Spleen (tissue), 11 donors: ENCODE measurements at regions not wholly inside any gene's neighbourhood (a gene's known extent, or its start where the extent isn't known, plus 50 kb on each side); places are given as distances from the start of the nearest gene placed in this dataset.

Source experiments
- DNase-seq: peaks from one replicate; pipeline ENCODE4 v3.0.0-alpha.2; 2020
- H3K27ac ChIP-seq, 8 donors: fragments of 200-600 bp; sonication (generic) in 7 of 8; 1 replicate in 4 of 8; 2 replicates in 4 of 8; pipeline versions ENCODE4 v1.5.0 to v1.8.0; 2016 to 2021; ENCODE audit warnings: inconsistent platforms in 4 of 8, mild to moderate bottlenecking in 4 of 8, moderate library complexity in 1 of 8
- H3K27me3 ChIP-seq, 7 donors: fragments of 200-600 bp; sonication (generic) in 6 of 7; replicated peaks in 1 of 7; 1 replicate in 4 of 7; 2 replicates in 3 of 7; pipeline versions ENCODE4 v1.5.0 to v1.8.0; 2016 to 2021; ENCODE audit warnings: inconsistent platforms in 3 of 7, mild to moderate bottlenecking in 1 of 7
- H3K36me3 ChIP-seq, 6 donors: fragments of 200-600 bp; sonication (generic) in 5 of 6; 1 replicate in 4 of 6; 2 replicates in 2 of 6; pipeline versions ENCODE4 v1.5.0 to v1.8.0; 2016 to 2021; ENCODE audit warnings: inconsistent platforms in 2 of 6
- H3K4me1 ChIP-seq, 6 donors: fragments of 200-600 bp; sonication (generic) in 5 of 6; 1 replicate in 3 of 6; 2 replicates in 3 of 6; pipeline versions ENCODE4 v1.5.0 to v1.8.0; 2016 to 2021; ENCODE audit warnings: inconsistent platforms in 3 of 6
- H3K4me3 ChIP-seq, 8 donors: fragments of 200-600 bp; sonication (generic) in 7 of 8; 1 replicate in 4 of 8; 2 replicates in 4 of 8; pipeline versions ENCODE4 v1.5.0 to v1.8.0; 2016 to 2021; ENCODE audit warnings: inconsistent platforms in 4 of 8, mild to moderate bottlenecking in 4 of 8, moderate library complexity in 2 of 8
- H3K9me3 ChIP-seq, 8 donors: fragments of 200-600 bp; sonication (generic) in 7 of 8; 1 replicate in 4 of 8; 2 replicates in 4 of 8; pipeline versions ENCODE4 v1.5.0 to v1.8.0; 2016 to 2021; ENCODE audit warnings: inconsistent platforms in 4 of 8
- CTCF ChIP-seq, 11 experiments: fragments of 200-600 bp in 7 of 11; fragments of 450-650 bp in 4 of 11; sonication (generic) in 4 of 11; IDR thresholded peaks in 8 of 11; conservative IDR thresholded peaks in 3 of 11; 1 replicate in 7 of 11; 2 replicates in 4 of 11; pipeline versions ENCODE4 v1.4.0 to v1.8.0; 2016 to 2021; ENCODE audit warnings: antibody characterized with exemption in 11 of 11, inconsistent platforms in 4 of 11, mild to moderate bottlenecking in 1 of 11
- POLR2A ChIP-seq, 3 donors: fragments of 450-650 bp; IDR thresholded peaks; one replicate each; pipeline ENCODE4 v1.5.1; 2017; ENCODE audit warnings: antibody characterized with exemption in 3 of 3, mild to moderate bottlenecking in 1 of 3
- POLR2AphosphoS5 ChIP-seq, 3 donors: sonication (generic); formaldehyde crosslinking; IDR thresholded peaks; one replicate each; pipeline ENCODE4 v1.5.1; 2017; ENCODE audit warnings: antibody characterized with exemption in 3 of 3
- WGBS, 5 donors: extraction: QIAGEN DNeasy Blood & Tissue Kit in 3 of 5; methylation state at CpG; one replicate each; pipeline versions ENCODE4 v1.1.5 to v1.1.7; 2013 to 2018; 5-methylcytosine and 5-hydroxymethylcytosine counted together
- intact Hi-C: fragments of 100-400 bp; cut with DNase I; formaldehyde crosslinking; loops from one replicate; pipeline ENCODE4 v1.15.0; 2023; ENCODE audit warnings: low total_unique reads
- donor health status: healthy with polysubstance abuse.
- donor health status: DM: no; HTN: no; CAD: no; lungs with moderate emphysema.
- donor health status: DM: no; HTN: no; CAD: no.
- donor health status: Bipolar disorder and iron deficiency.
- donor health status: healthy.
- donor health status: DM: no; HTN: no; CAD: no.
- donor health status: DM: yes; HTN: yes; CAD: no.

- H3K4me3 ChIP-seq = no peak overlapping the region
- H3K4me1 ChIP-seq = peaks cover 0 to 13% (median 0%) of the 10 kb centered on the region in 6 donors
- TF ChIP-seq POLR2A (IDR thresholded peaks at IDR 0.05) = no peak
- no peak for TF ChIP-seq POLR2AphosphoS5 (IDR thresholded peaks at IDR 0.05)
- no peak for TF ChIP-seq CTCF (IDR thresholded peaks at IDR 0.05 in 8 of 11, conservative IDR thresholded peaks at IDR 0.05 in 3 of 11)
- no peak for DNase-seq
- no peaks in the 10 kb centered on the region for H3K36me3 ChIP-seq
- 8 to 17% (median 11%) methylated on average over 8 of the region's 8 CpGs for WGBS, 5 donors
- no peak overlapping the region for H3K27ac ChIP-seq
- intact Hi-C loops = no loop called here
- peaks cover 0 to 10% (median 2%) of the 10 kb centered on the region in 8 donors for H3K9me3 ChIP-seq
- H3K27me3 ChIP-seq = peaks cover 0 to 45% (median 0%) of the 10 kb centered on the region in 7 donors
Observed at GRCh38 chr17:73835605-73836004, 191.4 kb upstream of the SDK2 start.

GRCh38 chr17:73838815-73839214, 194.6 kb upstream of the SDK2 start:
- intact Hi-C loops = no loop called here
- WGBS, 5 donors = 79 to 92% (median 83%) methylated on average over 2 to 5 of the region's 5 CpGs
- Histone ChIP-seq H3K36me3 (no peaks in the 10 kb centered on the region), H3K27me3 (peaks cover 0 to 37% (median 0%) of the 10 kb centered on the region in 7 donors), H3K4me3 (no peak overlapping the region), H3K27ac (no peak overlapping the region), H3K9me3 (peaks cover 0 to 10% (median 2%) of the 10 kb centered on the region in 8 donors), H3K4me1 (peaks cover 0 to 13% (median 0%) of the 10 kb centered on the region in 6 donors)
- TF ChIP-seq CTCF (IDR thresholded peaks at IDR 0.05 in 8 of 11, conservative IDR thresholded peaks at IDR 0.05 in 3 of 11) (no peak), POLR2A (IDR thresholded peaks at IDR 0.05) (no peak), POLR2AphosphoS5 (IDR thresholded peaks at IDR 0.05) (no peak)
- DNase-seq = no peak

- Histone ChIP-seq H3K9me3 (peaks cover 0 to 10% (median 2%) of the 10 kb centered on the region in 8 donors), H3K27me3 (peaks cover 0 to 20% (median 0%) of the 10 kb centered on the region in 7 donors), H3K4me1 (peaks cover 0 to 1% (median 0%) of the 10 kb centered on the region in 6 donors), H3K36me3 (no peaks in the 10 kb centered on the region), H3K27ac (no peak overlapping the region), H3K4me3 (no peak overlapping the region)
- no peak for DNase-seq
- 74 to 91% (median 80%) methylated on average over 1 of the region's 1 CpG for WGBS, 5 donors
- TF ChIP-seq POLR2A (IDR thresholded peaks at IDR 0.05) (no peak), CTCF (IDR thresholded peaks at IDR 0.05 in 8 of 11, conservative IDR thresholded peaks at IDR 0.05 in 3 of 11) (no peak), POLR2AphosphoS5 (IDR thresholded peaks at IDR 0.05) (no peak)
- intact Hi-C loops = no loop called here
Observed at GRCh38 chr17:73840829-73841228, 196.6 kb upstream of the SDK2 start.

- H3K9me3 ChIP-seq = peaks cover 0 to 10% (median 2%) of the 10 kb centered on the region in 8 donors
- 79 to 86% (median 83%) methylated on average over 2 to 3 of the region's 3 CpGs for WGBS, 5 donors
Observed at GRCh38 chr17:73841431-73842060, 197.3 kb upstream of the SDK2 start.

More at GRCh38 chr17:73841431-73842060, 197.3 kb upstream of the SDK2 start:
- TF ChIP-seq POLR2AphosphoS5 (IDR thresholded peaks at IDR 0.05) (no peak), CTCF (IDR thresholded peaks at IDR 0.05 in 8 of 11, conservative IDR thresholded peaks at IDR 0.05 in 3 of 11) (peak in 6 of 11 experiments; percentile 20 to 44 (median 34))
- H3K4me1 ChIP-seq = no peaks in the 10 kb centered on the region
- H3K4me3 ChIP-seq = no peak overlapping the region
- DNase-seq = no peak
- no peaks in the 10 kb centered on the region for H3K36me3 ChIP-seq
- intact Hi-C loops = no loop called here
- H3K27me3 ChIP-seq = peaks cover 0 to 13% (median 0%) of the 10 kb centered on the region in 7 donors
- no peak overlapping the region for H3K27ac ChIP-seq
